Mammary epithelial cell (primary cell): ENCODE measurements at regions not wholly inside any gene's neighbourhood (a gene's known extent, or its start where the extent isn't known, plus 50 kb on each side); places are given as distances from the start of the nearest gene placed in this dataset.

Experiments
- CTCF ChIP-seq, 2 donors: IDR thresholded peaks in 1 of 2; conservative IDR thresholded peaks in 1 of 2; 2 replicates each; pipeline ENCODE4 v1.5.1; 2011 to 2012; ENCODE audit warnings: inconsistent platforms in 2 of 2, low read length in 2 of 2, mild to moderate bottlenecking in 2 of 2, control low read depth in 1 of 2, low read depth in 1 of 2; ENCODE audit not compliant: insufficient read depth in 1 of 2; ENCODE audit errors: extremely low read depth in 1 of 2
- EZH2 ChIP-seq: IDR thresholded peaks from 2 replicates; pipeline ENCODE4 v1.6.1; 2012; ENCODE audit warnings: low read length, inconsistent platforms, borderline replicate concordance

DNA sequence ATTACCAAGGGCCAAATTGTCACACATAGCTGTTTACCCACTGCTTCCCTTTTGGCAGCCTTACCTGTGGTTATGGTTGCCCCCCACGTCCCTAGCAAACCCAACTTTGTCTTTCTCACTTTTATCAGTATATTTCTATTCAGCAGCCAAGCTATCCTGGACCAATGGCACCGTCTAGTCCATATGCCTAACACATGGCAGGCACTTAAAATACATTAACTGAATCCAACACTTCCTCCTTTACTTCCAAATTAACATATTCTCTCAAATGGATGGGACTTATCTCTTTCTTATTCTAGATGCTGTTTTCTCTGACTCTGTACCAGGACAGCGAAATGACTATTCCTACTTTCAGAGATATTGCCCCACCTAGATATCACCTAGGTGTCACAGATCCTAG lies 50.9 kb upstream of the SLC44A1 start:
- TF ChIP-seq CTCF (conservative IDR thresholded peaks at IDR 0.05 in 1 of 2, IDR thresholded peaks at IDR 0.05 in 1 of 2; ENCODE audit: extremely low read depth in 1 of 2, insufficient read depth in 1 of 2, low read depth in 1 of 2, low read length in 2 of 2) (no peak), EZH2 (no peak)
